ENCODE measurements at regions not wholly inside any gene's neighbourhood (a gene's known extent, or its start where the extent isn't known, plus 50 kb on each side); places are given as distances from the start of the nearest gene placed in this dataset.

- DNase-seq, result no peak
- Histone ChIP-seq H3K27me3 (no peaks in the 10 kb centered on the region), H3K4me3 (no peak overlapping the region), H3K27ac (no peak overlapping the region), H3K36me3 (no peaks in the 10 kb centered on the region), H3K4me1 (peaks cover 0 to 8% (median 2%) of the 10 kb centered on the region in 4 donors), H3K9me3 (no peaks in the 10 kb centered on the region)
- WGBS, 2 donors (ENCODE audit: low coverage in 1 of 2), result 44 to 57% methylated on average over 2 to 3 of the region's 3 CpGs
- in situ Hi-C loops (cut with MboI; ENCODE audit: low pct_ligation_motif_present in 1 of 4, low pct_unique_long_range_greater_than_20kb in 1 of 4, low sequenced_read_pairs in 3 of 4) (no loop called here), intact Hi-C loops (cut with DNase I; ENCODE audit: low total_unique reads) (no loop called here)
- TF ChIP-seq POLR2AphosphoS5 (IDR thresholded peaks at IDR 0.05), result no peak
- TF ChIP-seq EP300 (IDR thresholded peaks at IDR 0.05; ENCODE audit: low read depth), result no peak
- no peak for TF ChIP-seq POLR2A (IDR thresholded peaks at IDR 0.05)
- TF ChIP-seq CTCF (IDR thresholded peaks at IDR 0.05), result no peak
These were observed 208.1 kb downstream of the SATB1 start for GRCh38 chr3:18216996-18217395.

GRCh38 chr3:18215639-18216038 is 209.5 kb downstream of the SATB1 start:
- H3K4me1 ChIP-seq, result peaks cover 0 to 8% (median 2%) of the 10 kb centered on the region in 4 donors
- H3K9me3 ChIP-seq, result no peaks in the 10 kb centered on the region
- TF ChIP-seq POLR2A (IDR thresholded peaks at IDR 0.05) (no peak), POLR2AphosphoS5 (IDR thresholded peaks at IDR 0.05) (no peak), EP300 (IDR thresholded peaks at IDR 0.05; ENCODE audit: low read depth) (no peak), CTCF (IDR thresholded peaks at IDR 0.05) (no peak)
- in situ Hi-C loops (cut with MboI; ENCODE audit: low pct_ligation_motif_present in 1 of 4, low pct_unique_long_range_greater_than_20kb in 1 of 4, low sequenced_read_pairs in 3 of 4), result no loop called here
- no peak overlapping the region for H3K27ac ChIP-seq
- no peaks in the 10 kb centered on the region for H3K27me3 ChIP-seq
- no peaks in the 10 kb centered on the region for H3K36me3 ChIP-seq
- intact Hi-C loops (cut with DNase I; ENCODE audit: low total_unique reads), result no loop called here
- H3K4me3 ChIP-seq, result no peak overlapping the region
- no peak for DNase-seq

- no peaks in the 10 kb centered on the region for H3K4me1 ChIP-seq
- 68% methylated on average over 1 of the region's 1 CpG; no CpG with 5 or more reads in 1 of the 2 donors for WGBS, 2 donors (ENCODE audit: low coverage in 1 of 2)
- in situ Hi-C loops (cut with MboI; ENCODE audit: low pct_ligation_motif_present in 1 of 4, low pct_unique_long_range_greater_than_20kb in 1 of 4, low sequenced_read_pairs in 3 of 4), result no loop called here
- H3K27ac ChIP-seq, result no peak overlapping the region
- intact Hi-C loops (cut with DNase I; ENCODE audit: low total_unique reads), result no loop called here
- no peak overlapping the region for H3K4me3 ChIP-seq
- H3K9me3 ChIP-seq, result no peaks in the 10 kb centered on the region
- no peaks in the 10 kb centered on the region for H3K36me3 ChIP-seq
- DNase-seq, result no peak
- H3K27me3 ChIP-seq, result no peaks in the 10 kb centered on the region
- TF ChIP-seq POLR2A (IDR thresholded peaks at IDR 0.05) (no peak), EP300 (IDR thresholded peaks at IDR 0.05; ENCODE audit: low read depth) (no peak), CTCF (IDR thresholded peaks at IDR 0.05) (no peak), POLR2AphosphoS5 (IDR thresholded peaks at IDR 0.05) (no peak)
These were observed 214.0 kb downstream of the SATB1 start for GRCh38 chr3:18211116-18211515.

- 60 to 77% methylated on average over 3 of the region's 3 CpGs for WGBS, 2 donors (ENCODE audit: low coverage in 1 of 2)
- Histone ChIP-seq H3K27ac (no peak overlapping the region), H3K4me1 (no peaks in the 10 kb centered on the region), H3K27me3 (no peaks in the 10 kb centered on the region), H3K36me3 (no peaks in the 10 kb centered on the region), H3K9me3 (no peaks in the 10 kb centered on the region), H3K4me3 (no peak overlapping the region)
- in situ Hi-C loops (cut with MboI; ENCODE audit: low pct_ligation_motif_present in 1 of 4, low pct_unique_long_range_greater_than_20kb in 1 of 4, low sequenced_read_pairs in 3 of 4) (no loop called here), intact Hi-C loops (cut with DNase I; ENCODE audit: low total_unique reads) (no loop called here)
- TF ChIP-seq POLR2AphosphoS5 (IDR thresholded peaks at IDR 0.05) (no peak), POLR2A (IDR thresholded peaks at IDR 0.05) (no peak), EP300 (IDR thresholded peaks at IDR 0.05; ENCODE audit: low read depth) (no peak), CTCF (IDR thresholded peaks at IDR 0.05) (no peak)
- DNase-seq, result no peak
These were observed 216.3 kb downstream of the SATB1 start for GRCh38 chr3:18208856-18209255.
